ENCODE measurements at regions not wholly inside any gene's neighbourhood (a gene's known extent, or its start where the extent isn't known, plus 50 kb on each side); places are given as distances from the start of the nearest gene placed in this dataset.

- TF ChIP-seq CTCF (IDR thresholded peaks at IDR 0.05) = no peak
- no peak for TF ChIP-seq EZH2 (IDR thresholded peaks at IDR 0.05; ENCODE audit: borderline replicate concordance, insufficient read depth, low read depth, low read length, poor library complexity, severe bottlenecking)
These were observed 175.3 kb upstream of the HS3ST3A1 start for GRCh38 chr17:13777003-13777402.

Data from B cell (primary cell).